Fibroblast of lung (primary cell): ENCODE measurements at regions not wholly inside any gene's neighbourhood (a gene's known extent, or its start where the extent isn't known, plus 50 kb on each side); places are given as distances from the start of the nearest gene placed in this dataset.
"Not testable (repeated sequence)": the region's sequence is repeated elsewhere in the genome, so short reads cannot be mapped to it uniquely, and the experiment has no call there.

ENCODE experiments used
- DNase-seq, 2 donors: peaks; one replicate each; pipeline versions ENCODE4 v3.0.0 to v3.0.0-alpha.2; 2010; ENCODE audit warnings: low read depth in 2 of 2
- H2AFZ ChIP-seq: 2 replicates; pipeline ENCODE4 v1.5.1; 2012; ENCODE audit warnings: low read length, control low read depth, inconsistent platforms
- H3K27ac ChIP-seq: 2 replicates; pipeline ENCODE4 v1.5.1; 2011; ENCODE audit warnings: low read length, control low read depth; ENCODE audit not compliant: insufficient read depth
- H3K27me3 ChIP-seq: 2 replicates; pipeline ENCODE4 v1.5.1; 2011; ENCODE audit warnings: mild to moderate bottlenecking, low read length; ENCODE audit not compliant: control insufficient read depth, insufficient read depth
- H3K36me3 ChIP-seq: 2 replicates; pipeline ENCODE4 v1.5.1; 2011; ENCODE audit warnings: low read length; ENCODE audit not compliant: control insufficient read depth, insufficient read depth
- H3K4me1 ChIP-seq: 2 replicates; pipeline ENCODE4 v1.5.1; 2011; ENCODE audit warnings: low read length; ENCODE audit not compliant: control insufficient read depth, insufficient read depth; ENCODE audit errors: extremely low read depth
- H3K4me2 ChIP-seq: 2 replicates; pipeline ENCODE4 v1.5.1; 2011; ENCODE audit warnings: low read length, control low read depth; ENCODE audit not compliant: insufficient read depth; ENCODE audit errors: extremely low read depth
- H3K4me3 ChIP-seq, 4 experiments: fragments of 200-600 bp in 1 of 4; sonication (generic) in 1 of 4; replicated peaks in 1 of 4; 2 replicates each; pipeline ENCODE4 v1.5.1; 2011 to 2016; ENCODE audit warnings: low read length in 4 of 4, low read depth in 3 of 4, mild to moderate bottlenecking in 3 of 4, control low read depth in 2 of 4, inconsistent platforms in 1 of 4, mixed read lengths in 1 of 4; ENCODE audit not compliant: insufficient read depth in 1 of 4; ENCODE audit errors: control extremely low read depth in 1 of 4
- H3K79me2 ChIP-seq: 2 replicates; pipeline ENCODE4 v1.5.1; 2012; ENCODE audit warnings: mild to moderate bottlenecking, low read length, inconsistent platforms; ENCODE audit not compliant: control insufficient read depth, insufficient read depth
- H3K9ac ChIP-seq: 2 replicates; pipeline ENCODE4 v1.5.1; 2011; ENCODE audit warnings: mild to moderate bottlenecking, low read length, control low read depth; ENCODE audit not compliant: insufficient read depth
- H3K9me3 ChIP-seq: 2 replicates; pipeline ENCODE4 v1.5.1; 2012; ENCODE audit warnings: low read depth, low read length; ENCODE audit not compliant: control insufficient read depth, insufficient read depth
- H4K20me1 ChIP-seq: 2 replicates; pipeline ENCODE4 v1.5.1; 2011; ENCODE audit warnings: low read length; ENCODE audit not compliant: control insufficient read depth, insufficient read depth; ENCODE audit errors: extremely low read depth
- EZH2 ChIP-seq: IDR thresholded peaks from 2 replicates; pipeline ENCODE4 v1.5.1; 2012; ENCODE audit warnings: low read length, control low read depth, mild to moderate bottlenecking; ENCODE audit errors: missing control alignments
- TF ChIP-seq, protein P1 (sequence below), 2 donors: IDR thresholded peaks in 1 of 2; conservative IDR thresholded peaks in 1 of 2; 1 replicate in 1 of 2; 2 replicates in 1 of 2; pipeline ENCODE4 v1.5.1; 2011 to 2012; ENCODE audit warnings: low read length in 2 of 2, control low read depth in 1 of 2, inconsistent platforms in 1 of 2, low read depth in 1 of 2, mild to moderate bottlenecking in 1 of 2

GRCh38 chr16:8044796-8045195 is 545.5 kb downstream of the TMEM114 start:
- no peaks in the 10 kb centered on the region for H3K27me3 ChIP-seq
- no peaks in the 10 kb centered on the region for H3K9me3 ChIP-seq
- no peak for TF ChIP-seq EZH2
- TF ChIP-seq, protein P1, sequence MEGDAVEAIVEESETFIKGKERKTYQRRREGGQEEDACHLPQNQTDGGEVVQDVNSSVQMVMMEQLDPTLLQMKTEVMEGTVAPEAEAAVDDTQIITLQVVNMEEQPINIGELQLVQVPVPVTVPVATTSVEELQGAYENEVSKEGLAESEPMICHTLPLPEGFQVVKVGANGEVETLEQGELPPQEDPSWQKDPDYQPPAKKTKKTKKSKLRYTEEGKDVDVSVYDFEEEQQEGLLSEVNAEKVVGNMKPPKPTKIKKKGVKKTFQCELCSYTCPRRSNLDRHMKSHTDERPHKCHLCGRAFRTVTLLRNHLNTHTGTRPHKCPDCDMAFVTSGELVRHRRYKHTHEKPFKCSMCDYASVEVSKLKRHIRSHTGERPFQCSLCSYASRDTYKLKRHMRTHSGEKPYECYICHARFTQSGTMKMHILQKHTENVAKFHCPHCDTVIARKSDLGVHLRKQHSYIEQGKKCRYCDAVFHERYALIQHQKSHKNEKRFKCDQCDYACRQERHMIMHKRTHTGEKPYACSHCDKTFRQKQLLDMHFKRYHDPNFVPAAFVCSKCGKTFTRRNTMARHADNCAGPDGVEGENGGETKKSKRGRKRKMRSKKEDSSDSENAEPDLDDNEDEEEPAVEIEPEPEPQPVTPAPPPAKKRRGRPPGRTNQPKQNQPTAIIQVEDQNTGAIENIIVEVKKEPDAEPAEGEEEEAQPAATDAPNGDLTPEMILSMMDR (conservative IDR thresholded peaks at IDR 0.05 in 1 of 2, IDR thresholded peaks at IDR 0.05 in 1 of 2; ENCODE audit: low read depth in 1 of 2, low read length in 2 of 2): no peak
- no peak for DNase-seq
- H3K4me1 ChIP-seq: no peaks in the 10 kb centered on the region
- no peak overlapping the region for H3K4me2 ChIP-seq
- H2AFZ ChIP-seq: no peak overlapping the region
- H3K36me3 ChIP-seq: no peaks in the 10 kb centered on the region
- H4K20me1 ChIP-seq: no peaks in the 10 kb centered on the region
- H3K79me2 ChIP-seq: no peaks in the 10 kb centered on the region
- H3K9ac ChIP-seq: no peak overlapping the region
- no peak overlapping the region for H3K27ac ChIP-seq
- no peak overlapping the region for H3K4me3 ChIP-seq

DNA sequence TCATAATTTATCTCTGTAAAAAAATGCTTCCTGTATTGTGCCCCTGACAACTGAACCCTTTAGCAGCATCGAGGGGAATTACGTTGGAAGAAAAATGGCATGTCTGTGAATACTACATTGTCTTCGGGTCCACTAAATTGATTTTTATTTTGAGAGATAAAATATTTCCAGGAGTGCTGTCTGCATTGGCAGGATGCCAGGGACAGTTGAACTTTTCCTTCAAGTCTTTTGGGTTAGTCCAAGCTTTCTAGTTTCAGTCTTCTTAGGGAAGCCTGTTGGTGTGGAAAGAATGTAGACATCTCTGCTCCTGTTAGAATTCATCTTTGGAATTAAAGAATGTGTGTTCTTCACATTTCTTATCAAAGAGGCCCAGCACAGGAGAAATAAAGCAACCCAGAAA is 557.9 kb downstream of the TMEM114 start:
- H3K27ac ChIP-seq: no peak overlapping the region
- H3K4me3 ChIP-seq: no peak overlapping the region
- no peak overlapping the region for H2AFZ ChIP-seq
- TF ChIP-seq, protein P1 (conservative IDR thresholded peaks at IDR 0.05 in 1 of 2, IDR thresholded peaks at IDR 0.05 in 1 of 2; ENCODE audit: low read depth in 1 of 2, low read length in 2 of 2): no peak
- no peak for TF ChIP-seq EZH2
- no peaks in the 10 kb centered on the region for H3K79me2 ChIP-seq
- no peak overlapping the region for H3K4me2 ChIP-seq
- no peak for DNase-seq
- H3K9ac ChIP-seq: no peak overlapping the region
- no peaks in the 10 kb centered on the region for H3K4me1 ChIP-seq
- H3K36me3 ChIP-seq: no peaks in the 10 kb centered on the region
- no peaks in the 10 kb centered on the region for H3K27me3 ChIP-seq
- no peaks in the 10 kb centered on the region for H4K20me1 ChIP-seq
- no peaks in the 10 kb centered on the region for H3K9me3 ChIP-seq

DNA sequence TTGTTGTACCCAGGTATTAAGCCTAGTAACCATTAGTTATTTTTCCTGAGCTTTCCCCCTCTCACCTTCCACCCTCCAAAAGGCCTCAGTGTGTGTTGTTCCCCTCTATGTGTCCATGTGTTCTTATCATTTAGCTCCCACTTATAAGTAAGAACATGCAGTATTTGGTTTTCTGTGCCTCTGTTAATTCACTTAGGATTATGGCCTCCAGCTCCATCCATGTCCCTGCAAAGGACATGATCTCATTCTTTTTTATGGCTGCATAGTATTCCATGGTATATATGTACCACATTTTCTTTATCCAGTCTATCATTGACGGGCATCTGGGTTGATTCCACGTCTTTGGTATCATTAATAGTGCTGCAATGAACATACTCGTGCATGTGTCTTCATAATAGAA is 560.3 kb downstream of the TMEM114 start:
- not testable (repeated sequence) for DNase-seq, H3K4me3 ChIP-seq, H3K9me3 ChIP-seq, H3K9ac ChIP-seq, H3K27ac ChIP-seq, H4K20me1 ChIP-seq, H3K36me3 ChIP-seq, H3K27me3 ChIP-seq, H3K79me2 ChIP-seq, H3K4me1 ChIP-seq, H3K4me2 ChIP-seq, H2AFZ ChIP-seq

- no peaks in the 10 kb centered on the region for H3K9me3 ChIP-seq
- no peak for DNase-seq
- H3K4me1 ChIP-seq: no peaks in the 10 kb centered on the region
- H3K27me3 ChIP-seq: no peaks in the 10 kb centered on the region
- H3K36me3 ChIP-seq: no peaks in the 10 kb centered on the region
- TF ChIP-seq EZH2: no peak
- TF ChIP-seq, protein P1 (conservative IDR thresholded peaks at IDR 0.05 in 1 of 2, IDR thresholded peaks at IDR 0.05 in 1 of 2; ENCODE audit: low read depth in 1 of 2, low read length in 2 of 2): no peak
- H3K9ac ChIP-seq: no peak overlapping the region
- H3K79me2 ChIP-seq: no peaks in the 10 kb centered on the region
- H3K4me2 ChIP-seq: no peak overlapping the region
- H2AFZ ChIP-seq: no peak overlapping the region
- H4K20me1 ChIP-seq: no peaks in the 10 kb centered on the region
- H3K27ac ChIP-seq: no peak overlapping the region
- H3K4me3 ChIP-seq: no peak overlapping the region
Observed at GRCh38 chr16:8026450-8026849, 563.9 kb downstream of the TMEM114 start.
